ENCODE measurements at regions not wholly inside any gene's neighbourhood (a gene's known extent, or its start where the extent isn't known, plus 50 kb on each side); places are given as distances from the start of the nearest gene placed in this dataset.

- H3K27me3 Mint-ChIP-seq (ENCODE audit: low read depth), result no peaks in the 10 kb centered on the region
- no peaks in the 10 kb centered on the region for H3K36me3 Mint-ChIP-seq (ENCODE audit: low read depth)
- no peak overlapping the region for H3K4me3 Mint-ChIP-seq
- peaks cover 3% of the 10 kb centered on the region for H3K9me3 Mint-ChIP-seq
- peaks cover 26% of the 10 kb centered on the region for H3K4me1 Mint-ChIP-seq
- H3K27ac Mint-ChIP-seq, result no peak overlapping the region
- no peak for TF ChIP-seq CTCF (IDR thresholded peaks at IDR 0.05; ENCODE audit: unreplicated experiment in 3 of 3)
Observed at GRCh38 chr2:30334762-30335363, 103.5 kb downstream of the LBH start.

GRCh38 chr2:30336084-30336483, 104.8 kb downstream of the LBH start:
- no peaks in the 10 kb centered on the region for H3K36me3 Mint-ChIP-seq (ENCODE audit: low read depth)
- peaks cover 3% of the 10 kb centered on the region for H3K9me3 Mint-ChIP-seq
- H3K27me3 Mint-ChIP-seq (ENCODE audit: low read depth), result no peaks in the 10 kb centered on the region
- TF ChIP-seq CTCF (IDR thresholded peaks at IDR 0.05; ENCODE audit: unreplicated experiment in 3 of 3), result no peak
- no peak overlapping the region for H3K27ac Mint-ChIP-seq
- H3K4me3 Mint-ChIP-seq, result no peak overlapping the region
- H3K4me1 Mint-ChIP-seq, result peaks cover 26% of the 10 kb centered on the region

GRCh38 chr2:30336978-30337841, 105.9 kb downstream of the LBH start:
- H3K36me3 Mint-ChIP-seq (ENCODE audit: low read depth), result no peaks in the 10 kb centered on the region
- no peaks in the 10 kb centered on the region for H3K27me3 Mint-ChIP-seq (ENCODE audit: low read depth)
- no peak overlapping the region for H3K4me3 Mint-ChIP-seq
- peaks cover 26% of the 10 kb centered on the region for H3K4me1 Mint-ChIP-seq
- TF ChIP-seq CTCF (IDR thresholded peaks at IDR 0.05; ENCODE audit: unreplicated experiment in 3 of 3), result no peak
- H3K27ac Mint-ChIP-seq, result no peak overlapping the region
- peaks cover 7% of the 10 kb centered on the region for H3K9me3 Mint-ChIP-seq

GRCh38 chr2:30338475-30338874, 107.1 kb downstream of the LBH start:
- Mint-ChIP-seq H3K27ac (no peak overlapping the region), H3K4me1 (peaks cover 18% of the 10 kb centered on the region), H3K27me3 (ENCODE audit: low read depth) (no peaks in the 10 kb centered on the region), H3K36me3 (ENCODE audit: low read depth) (no peaks in the 10 kb centered on the region), H3K4me3 (no peak overlapping the region), H3K9me3 (peaks cover 12% of the 10 kb centered on the region)
- TF ChIP-seq CTCF (IDR thresholded peaks at IDR 0.05; ENCODE audit: unreplicated experiment in 3 of 3), result no peak

- Mint-ChIP-seq H3K4me1 (peaks cover 15% of the 10 kb centered on the region), H3K9me3 (peaks cover 12% of the 10 kb centered on the region), H3K36me3 (ENCODE audit: low read depth) (no peaks in the 10 kb centered on the region), H3K4me3 (no peak overlapping the region), H3K27me3 (ENCODE audit: low read depth) (no peaks in the 10 kb centered on the region), H3K27ac (no peak overlapping the region)
- TF ChIP-seq CTCF (IDR thresholded peaks at IDR 0.05; ENCODE audit: unreplicated experiment in 3 of 3), result no peak
Observed at GRCh38 chr2:30339071-30339470, 107.7 kb downstream of the LBH start.

Measured in nephron (organoid).